B cell (primary cell): ENCODE measurements at regions not wholly inside any gene's neighbourhood (a gene's known extent, or its start where the extent isn't known, plus 50 kb on each side); places are given as distances from the start of the nearest gene placed in this dataset.

Source experiments
- ATAC-seq: fragments of 200-7000 bp; cut with Tn5 transposase; one replicate; pipeline ENCODE4 v1.10.0; 2021; ENCODE audit warnings: low read depth, mild to moderate bottlenecking, moderate number of reproducible peaks, moderate library complexity
- CTCF ChIA-PET: fragments of 350-600 bp; sonication (Branson Sonifier 250); formaldehyde crosslinking; loops from one replicate; lab custom pipeline; 2021; ENCODE audit warnings: antibody characterized with exemption, inconsistent platforms; lab: Charles Lee
- POLR2A ChIA-PET: fragments of 350-600 bp; sonication (Branson Sonifier 250); formaldehyde crosslinking; loops from one replicate; lab custom pipeline; 2021; ENCODE audit warnings: antibody characterized with exemption; lab: Charles Lee
- DNase-seq: peaks from one replicate; pipeline ENCODE4 v3.0.0; 2013
- H2AFZ ChIP-seq: 2 replicates; pipeline ENCODE4 v1.6.1; 2012; ENCODE audit warnings: mild to moderate bottlenecking, low read depth, low read length; ENCODE audit not compliant: insufficient read depth, poor library complexity, severe bottlenecking
- H3K27ac ChIP-seq, 2 donors: 1 replicate in 1 of 2; 2 replicates in 1 of 2; pipeline ENCODE4 v1.5.1; 2012 to 2013; ENCODE audit warnings: low read length in 2 of 2, mild to moderate bottlenecking in 2 of 2, moderate library complexity in 1 of 2
- H3K27me3 ChIP-seq, 4 experiments: fragments of 200-600 bp in 1 of 4; sonication (generic) in 1 of 4; replicated peaks in 1 of 4; 1 replicate in 2 of 4; 2 replicates in 2 of 4; pipeline versions ENCODE4 v1.6.1 to v1.7.0; 2013 to 2016; ENCODE audit warnings: low read length in 3 of 4, mild to moderate bottlenecking in 2 of 4, mixed read lengths in 1 of 4, moderate library complexity in 1 of 4; ENCODE audit not compliant: insufficient read depth in 4 of 4, control insufficient read depth in 3 of 4; ENCODE audit errors: control extremely low read depth in 1 of 4
- H3K36me3 ChIP-seq, 2 experiments: replicated peaks in 1 of 2; 1 replicate in 1 of 2; 2 replicates in 1 of 2; pipeline versions ENCODE4 v1.6.1 to v1.7.1; 2013; ENCODE audit warnings: low read length in 1 of 2; ENCODE audit not compliant: insufficient read depth in 2 of 2, control insufficient read depth in 1 of 2; ENCODE audit errors: control extremely low read depth in 1 of 2, extremely low read depth in 1 of 2
- H3K4me1 ChIP-seq, 2 donors: fragments of 200-600 bp in 1 of 2; sonication (generic) in 1 of 2; 1 replicate in 1 of 2; 2 replicates in 1 of 2; pipeline versions ENCODE4 v1.5.1 to v1.6.1; 2013 to 2017; ENCODE audit warnings: low read length in 2 of 2; ENCODE audit not compliant: control insufficient read depth in 2 of 2, insufficient read depth in 2 of 2
- H3K4me2 ChIP-seq: replicated peaks from 2 replicates; pipeline ENCODE3; 2012; ENCODE audit warnings: mild to moderate bottlenecking, low read depth, low read length; ENCODE audit not compliant: poor library complexity, severe bottlenecking
- H3K4me3 ChIP-seq, 5 experiments: fragments of 200-600 bp in 1 of 5; sonication (generic) in 1 of 5; 1 replicate in 3 of 5; 2 replicates in 2 of 5; pipeline versions ENCODE4 v1.5.1 to v1.7.0; 2011 to 2016; ENCODE audit warnings: low read length in 4 of 5, mild to moderate bottlenecking in 4 of 5, low read depth in 2 of 5, control low read depth in 1 of 5, moderate library complexity in 1 of 5; ENCODE audit not compliant: insufficient read depth in 1 of 5; ENCODE audit errors: control extremely low read depth in 1 of 5, extremely low read depth in 1 of 5
- H3K79me2 ChIP-seq: fragments of 200-600 bp; sonication (generic); one replicate; pipeline ENCODE4 v1.6.0; 2016; ENCODE audit warnings: low read length; ENCODE audit not compliant: control insufficient read depth, insufficient read depth
- H3K9ac ChIP-seq: fragments of 200-600 bp; sonication (generic); 2 replicates; pipeline ENCODE4 v1.6.1; 2017; ENCODE audit warnings: mild to moderate bottlenecking, low read length, moderate library complexity
- H3K9me3 ChIP-seq, 3 donors: one replicate each; pipeline versions ENCODE4 v1.6.1 to v1.7.1; 2013; ENCODE audit warnings: low read length in 2 of 3; ENCODE audit not compliant: control insufficient read depth in 2 of 3, insufficient read depth in 1 of 3; ENCODE audit errors: control extremely low read depth in 1 of 3
- H4K20me1 ChIP-seq: 2 replicates; pipeline ENCODE4 v1.6.0; 2012; ENCODE audit warnings: mild to moderate bottlenecking, low read length; ENCODE audit not compliant: insufficient read depth, control insufficient read depth, poor library complexity, severe bottlenecking
- H3K27ac Mint-ChIP-seq: one replicate; pipeline ENCODE4 v1.8.0; 2021; ENCODE audit warnings: mixed read lengths
- H3K27me3 Mint-ChIP-seq: one replicate; pipeline ENCODE4 v1.8.0; 2021; ENCODE audit warnings: mixed read lengths
- H3K4me1 Mint-ChIP-seq: one replicate; pipeline ENCODE4 v1.8.0; 2021; ENCODE audit warnings: mixed read lengths
- H3K4me3 Mint-ChIP-seq: one replicate; pipeline ENCODE4 v1.8.0; 2021; ENCODE audit warnings: mixed read lengths
- H3K9me3 Mint-ChIP-seq: one replicate; pipeline ENCODE4 v1.8.0; 2022; ENCODE audit warnings: mixed read lengths; ENCODE audit not compliant: insufficient read depth
- EZH2 ChIP-seq: IDR thresholded peaks from 2 replicates; pipeline ENCODE4 v1.6.1; 2012; ENCODE audit warnings: borderline replicate concordance, low read depth, mild to moderate bottlenecking, moderate library complexity, low read length; ENCODE audit not compliant: insufficient read depth, poor library complexity, severe bottlenecking
- WGBS: methylation state at CpG from one replicate; pipeline ENCODE4 v1.1.5; 2013; ENCODE audit warnings: missing lambda C conversion rate; ENCODE audit not compliant: insufficient coverage; 5-methylcytosine and 5-hydroxymethylcytosine counted together
- intact Hi-C: fragments of 100-400 bp; cut with micrococcal nuclease; formaldehyde crosslinking; loops from one replicate; pipeline ENCODE4 v1.10.0; 2022
- TF ChIP-seq, protein P1 (sequence below): fragments of 200-600 bp; IDR thresholded peaks from one replicate; pipeline ENCODE4 v1.8.0; 2022; ENCODE audit warnings: antibody characterized with exemption, mild to moderate bottlenecking

DNA sequence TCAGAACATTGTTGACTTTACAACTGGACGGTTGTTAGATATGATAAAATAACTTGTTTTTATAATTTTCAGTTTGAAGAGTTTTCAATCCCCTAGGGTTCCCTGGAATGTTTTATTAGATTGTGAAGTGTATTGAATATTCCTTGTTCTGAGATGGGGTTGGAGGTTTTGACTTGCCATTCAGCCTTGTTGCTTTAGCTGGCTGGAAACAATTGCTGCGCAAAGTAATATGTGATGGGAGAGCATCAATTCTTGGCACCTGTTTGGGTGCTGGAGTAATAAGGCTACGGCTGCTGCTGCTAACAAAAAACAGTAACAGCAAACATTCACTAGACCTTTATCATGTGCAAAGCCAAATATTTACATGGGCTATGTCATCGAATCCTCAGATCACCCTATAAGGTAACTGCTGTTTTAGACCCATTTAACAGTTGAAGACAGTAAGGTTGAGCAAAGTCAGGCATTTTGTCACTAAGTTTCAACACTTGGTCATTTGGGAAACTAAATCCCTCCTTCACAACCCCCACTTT, 241.0 kb upstream of the TBX3 start:
- Mint-ChIP-seq H3K4me1 (no peaks in the 10 kb centered on the region), H3K27me3 (no peaks in the 10 kb centered on the region), H3K4me3 (no peak overlapping the region), H3K9me3 (peaks cover 6% of the 10 kb centered on the region), H3K27ac (no peak overlapping the region)
- Histone ChIP-seq H2AFZ (no peak overlapping the region), H3K27ac (no peak overlapping the region), H3K36me3 (no peaks in the 10 kb centered on the region), H3K4me3 (no peak overlapping the region), H3K4me1 (no peaks in the 10 kb centered on the region), H3K27me3 (no peaks in the 10 kb centered on the region), H4K20me1 (no peaks in the 10 kb centered on the region), H3K9ac (no peak overlapping the region), H3K79me2 (no peaks in the 10 kb centered on the region), H3K4me2 (no peak overlapping the region), H3K9me3 (peaks cover 0 to 2% (median 0%) of the 10 kb centered on the region in 3 donors)
- CTCF ChIA-PET = no interaction called here
- WGBS = 100% methylated on average over 1 of the region's 4 CpGs
- POLR2A ChIA-PET = no interaction called here
- TF ChIP-seq, protein P1, sequence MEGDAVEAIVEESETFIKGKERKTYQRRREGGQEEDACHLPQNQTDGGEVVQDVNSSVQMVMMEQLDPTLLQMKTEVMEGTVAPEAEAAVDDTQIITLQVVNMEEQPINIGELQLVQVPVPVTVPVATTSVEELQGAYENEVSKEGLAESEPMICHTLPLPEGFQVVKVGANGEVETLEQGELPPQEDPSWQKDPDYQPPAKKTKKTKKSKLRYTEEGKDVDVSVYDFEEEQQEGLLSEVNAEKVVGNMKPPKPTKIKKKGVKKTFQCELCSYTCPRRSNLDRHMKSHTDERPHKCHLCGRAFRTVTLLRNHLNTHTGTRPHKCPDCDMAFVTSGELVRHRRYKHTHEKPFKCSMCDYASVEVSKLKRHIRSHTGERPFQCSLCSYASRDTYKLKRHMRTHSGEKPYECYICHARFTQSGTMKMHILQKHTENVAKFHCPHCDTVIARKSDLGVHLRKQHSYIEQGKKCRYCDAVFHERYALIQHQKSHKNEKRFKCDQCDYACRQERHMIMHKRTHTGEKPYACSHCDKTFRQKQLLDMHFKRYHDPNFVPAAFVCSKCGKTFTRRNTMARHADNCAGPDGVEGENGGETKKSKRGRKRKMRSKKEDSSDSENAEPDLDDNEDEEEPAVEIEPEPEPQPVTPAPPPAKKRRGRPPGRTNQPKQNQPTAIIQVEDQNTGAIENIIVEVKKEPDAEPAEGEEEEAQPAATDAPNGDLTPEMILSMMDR = no peak
- TF ChIP-seq EZH2 = no peak
- no peak for DNase-seq
- intact Hi-C loops = no loop called here
- ATAC-seq = no peak

DNA sequence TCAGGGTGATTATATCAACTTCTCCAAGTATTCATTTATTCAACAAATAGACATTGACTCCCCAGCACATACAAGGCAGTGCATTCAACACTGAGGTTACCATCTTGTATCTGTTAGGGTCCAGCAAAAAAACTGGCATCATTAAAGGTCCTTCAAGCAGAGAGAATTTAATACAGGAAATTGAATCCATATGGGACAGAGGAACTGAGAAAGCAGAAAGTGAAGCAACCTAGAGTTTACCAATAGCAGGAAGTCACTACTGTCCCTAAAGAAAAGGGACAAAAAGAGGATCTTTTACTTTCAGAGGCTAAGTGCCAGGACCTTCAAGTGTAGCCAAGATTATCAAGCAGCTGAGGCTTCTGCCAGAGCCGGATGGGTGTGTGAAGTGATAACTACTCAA, 237.8 kb upstream of the TBX3 start:
- H3K9me3 ChIP-seq = peaks cover 0 to 9% (median 0%) of the 10 kb centered on the region in 3 donors
- no peak overlapping the region for H3K4me3 Mint-ChIP-seq
- H3K27ac Mint-ChIP-seq = no peak overlapping the region
- no peaks in the 10 kb centered on the region for H3K36me3 ChIP-seq
- no peaks in the 10 kb centered on the region for H3K27me3 ChIP-seq
- no peaks in the 10 kb centered on the region for H3K27me3 Mint-ChIP-seq
- intact Hi-C loops = no loop called here
- no peaks in the 10 kb centered on the region for H3K79me2 ChIP-seq
- no peak overlapping the region for H3K9ac ChIP-seq
- no peak for TF ChIP-seq EZH2
- TF ChIP-seq, protein P1 = no peak
- no peak overlapping the region for H3K4me3 ChIP-seq
- ChIA-PET CTCF (no interaction called here), POLR2A (no interaction called here)
- H3K27ac ChIP-seq = no peak overlapping the region
- no CpG with 5 or more reads among the region's 1 CpG for WGBS
- ATAC-seq (no peak), DNase-seq (no peak)
- H3K4me1 ChIP-seq = no peaks in the 10 kb centered on the region
- H2AFZ ChIP-seq = no peak overlapping the region
- no peaks in the 10 kb centered on the region for H4K20me1 ChIP-seq
- no peaks in the 10 kb centered on the region for H3K4me1 Mint-ChIP-seq
- no peak overlapping the region for H3K4me2 ChIP-seq
- H3K9me3 Mint-ChIP-seq = peaks cover 9% of the 10 kb centered on the region
